Right lobe of liver (tissue), 4 donors: ENCODE measurements at regions not wholly inside any gene's neighbourhood (a gene's known extent, or its start where the extent isn't known, plus 50 kb on each side); places are given as distances from the start of the nearest gene placed in this dataset.
A peak's percentile ranks its signal among the peaks of the same experiment; 100 is the strongest.

Source experiments
- POLR2A ChIP-seq: fragments of 450-650 bp; IDR thresholded peaks from one replicate; pipeline ENCODE4 v1.6.1; 2017; ENCODE audit warnings: antibody characterized with exemption, mild to moderate bottlenecking
- TF ChIP-seq, protein P1 (sequence below), 4 donors: fragments of 200-600 bp in 3 of 4; fragments of 450-650 bp in 1 of 4; IDR thresholded peaks; one replicate each; pipeline versions ENCODE4 v1.5.1 to v1.8.0; 2016 to 2022; ENCODE audit warnings: antibody characterized with exemption in 4 of 4, mild to moderate bottlenecking in 2 of 4
- donor health status: DM: no; HTN: no; CAD: no.
- donor health status: DM: no; HTN: no; CAD: no.
- donor health status: DM: no; HTN: yes; CAD: no.

DNA sequence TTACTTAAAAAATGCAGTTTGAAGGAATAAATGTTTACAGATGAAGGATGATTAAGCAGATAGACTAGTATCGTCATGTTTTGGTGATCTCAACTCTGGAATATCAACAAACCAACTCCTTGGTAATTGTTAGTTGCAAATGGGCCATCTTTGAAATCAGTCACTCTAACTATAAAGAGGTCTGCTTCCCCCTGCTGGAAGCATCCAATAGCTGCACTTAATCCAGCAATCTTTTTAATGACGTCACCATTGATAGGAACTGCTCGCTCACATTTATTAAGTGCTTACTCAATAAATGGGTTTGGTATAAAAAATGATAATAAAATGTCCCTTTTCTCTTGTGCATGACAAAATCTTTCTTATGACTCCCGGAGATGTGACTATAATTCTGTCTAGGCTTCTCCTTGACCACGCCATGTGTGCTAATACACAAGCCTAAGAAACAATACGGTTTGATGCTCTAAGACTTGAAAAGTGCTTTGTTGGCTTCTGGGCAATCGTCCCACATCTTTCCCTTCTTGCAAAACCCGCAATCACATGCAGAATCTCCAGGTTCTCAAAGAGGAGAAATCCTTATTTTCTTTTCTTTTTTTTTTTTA lies 227.6 kb upstream of the POU1F1 start:
- TF ChIP-seq, protein P1, sequence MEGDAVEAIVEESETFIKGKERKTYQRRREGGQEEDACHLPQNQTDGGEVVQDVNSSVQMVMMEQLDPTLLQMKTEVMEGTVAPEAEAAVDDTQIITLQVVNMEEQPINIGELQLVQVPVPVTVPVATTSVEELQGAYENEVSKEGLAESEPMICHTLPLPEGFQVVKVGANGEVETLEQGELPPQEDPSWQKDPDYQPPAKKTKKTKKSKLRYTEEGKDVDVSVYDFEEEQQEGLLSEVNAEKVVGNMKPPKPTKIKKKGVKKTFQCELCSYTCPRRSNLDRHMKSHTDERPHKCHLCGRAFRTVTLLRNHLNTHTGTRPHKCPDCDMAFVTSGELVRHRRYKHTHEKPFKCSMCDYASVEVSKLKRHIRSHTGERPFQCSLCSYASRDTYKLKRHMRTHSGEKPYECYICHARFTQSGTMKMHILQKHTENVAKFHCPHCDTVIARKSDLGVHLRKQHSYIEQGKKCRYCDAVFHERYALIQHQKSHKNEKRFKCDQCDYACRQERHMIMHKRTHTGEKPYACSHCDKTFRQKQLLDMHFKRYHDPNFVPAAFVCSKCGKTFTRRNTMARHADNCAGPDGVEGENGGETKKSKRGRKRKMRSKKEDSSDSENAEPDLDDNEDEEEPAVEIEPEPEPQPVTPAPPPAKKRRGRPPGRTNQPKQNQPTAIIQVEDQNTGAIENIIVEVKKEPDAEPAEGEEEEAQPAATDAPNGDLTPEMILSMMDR (IDR thresholded peaks at IDR 0.05), result peak; percentile 43 to 58 (median 52)
- no peak for TF ChIP-seq POLR2A
